NCI-H2107 (cell line): ENCODE measurements at regions not wholly inside any gene's neighbourhood (a gene's known extent, or its start where the extent isn't known, plus 50 kb on each side); places are given as distances from the start of the nearest gene placed in this dataset.

Experiments used
- DNase-seq: peaks from one replicate; lab custom pipeline; 2025; lab: John Stamatoyannopoulos, UW

DNA sequence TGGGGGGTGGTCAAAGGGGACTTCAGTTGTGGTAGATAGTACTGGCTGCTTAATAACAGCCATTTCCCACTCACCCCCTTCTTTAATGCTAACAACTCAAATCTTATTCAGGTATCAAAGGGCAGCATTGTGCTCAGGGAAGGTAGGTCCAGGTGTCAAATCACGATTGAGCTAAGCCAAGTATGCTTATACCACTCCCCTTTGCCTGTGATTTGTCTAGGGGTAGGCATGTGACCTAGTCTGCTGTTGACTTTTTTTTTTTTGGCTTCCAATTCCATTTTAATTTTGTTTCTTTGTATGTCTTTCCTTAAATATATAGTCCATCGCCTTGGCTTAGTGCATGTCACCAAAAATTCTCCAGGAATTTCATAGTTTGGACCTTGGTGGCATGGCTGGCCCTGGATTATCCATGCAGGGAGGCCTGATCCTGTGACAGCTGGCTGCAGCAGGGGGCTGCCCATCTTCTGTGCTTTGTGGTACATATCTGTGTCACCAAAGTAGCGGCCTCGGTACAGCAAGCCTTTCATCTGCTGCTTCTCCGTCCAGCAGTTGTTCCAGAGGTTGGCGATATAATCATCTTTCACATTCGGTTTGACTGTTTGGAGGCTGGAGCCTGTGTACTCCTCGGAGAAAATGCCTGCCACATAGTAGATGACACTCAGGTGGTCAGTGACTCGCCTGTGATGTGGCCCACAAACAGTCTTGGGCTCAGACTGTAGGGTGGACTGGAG lies 68.1 kb upstream of the SPRED2 start:
- DNase-seq, result no peak

DNA sequence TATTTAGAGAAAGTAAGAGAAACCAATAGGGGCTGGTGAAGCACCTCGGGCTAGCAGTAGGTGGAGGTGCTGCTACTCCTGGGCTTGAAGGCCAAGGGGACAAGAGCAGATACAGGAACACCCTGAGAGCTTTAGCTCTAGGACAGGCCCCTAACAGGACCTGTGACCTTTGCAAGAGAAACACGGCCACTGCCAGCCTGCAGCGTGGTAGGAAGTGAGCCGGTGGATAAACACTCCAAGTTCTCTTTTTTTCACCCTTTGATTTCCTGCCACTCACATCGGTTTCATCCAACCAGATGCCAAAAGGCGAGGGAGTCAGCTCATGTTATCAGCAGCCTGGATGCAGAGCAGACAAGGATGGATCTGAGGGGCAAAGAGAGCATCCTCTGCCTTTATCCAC lies 66.8 kb upstream of the SPRED2 start:
- no peak for DNase-seq

DNA sequence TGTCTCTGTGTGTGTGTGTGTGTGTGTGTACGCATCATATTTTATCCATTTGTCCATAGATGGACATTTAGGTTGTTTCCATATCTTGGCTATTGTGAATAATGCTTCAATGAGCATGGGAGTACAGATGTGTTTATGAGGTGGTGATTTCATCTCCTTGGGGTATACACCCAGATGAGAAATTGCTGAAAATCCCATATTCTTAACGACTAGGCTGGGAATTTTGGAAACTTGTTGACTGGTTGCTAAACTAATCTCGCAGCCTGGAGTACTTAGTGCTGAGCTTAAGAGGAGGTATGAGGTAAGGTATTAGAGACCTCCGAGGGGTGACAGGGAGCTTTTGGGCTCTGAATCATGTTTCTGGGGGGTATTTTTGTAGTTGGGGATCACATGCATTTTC lies 66.0 kb upstream of the SPRED2 start:
- no peak for DNase-seq

DNA sequence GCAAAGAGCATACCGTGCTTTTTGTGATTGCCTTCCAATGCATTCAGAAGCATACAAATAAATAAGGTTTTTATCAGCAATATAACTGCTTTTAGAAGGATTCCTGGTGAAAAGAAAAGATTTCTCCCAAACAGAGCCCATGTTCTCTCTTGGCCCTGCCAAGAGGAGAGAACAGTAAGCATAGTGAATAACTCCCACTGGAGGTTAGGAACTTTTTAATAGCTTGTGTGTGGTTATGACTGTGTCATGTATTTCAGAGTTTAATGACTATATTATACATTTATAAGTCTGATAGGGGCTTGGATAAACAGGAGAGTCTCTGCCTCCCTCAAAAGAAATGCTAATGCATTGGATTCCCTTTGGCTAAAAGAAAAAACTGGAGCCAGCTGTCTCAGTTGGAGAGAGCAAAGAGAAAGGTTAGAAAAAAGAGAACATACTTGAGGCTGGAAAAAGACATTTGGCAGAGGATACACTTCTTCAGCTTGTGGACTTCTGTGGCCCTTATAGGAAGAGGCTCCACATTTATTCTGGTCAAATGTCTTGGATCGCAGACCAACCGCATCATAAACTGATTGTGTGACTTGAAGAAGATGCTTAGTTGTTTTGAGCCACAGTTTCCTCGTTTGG lies 63.0 kb upstream of the SPRED2 start:
- DNase-seq, result no peak

DNA sequence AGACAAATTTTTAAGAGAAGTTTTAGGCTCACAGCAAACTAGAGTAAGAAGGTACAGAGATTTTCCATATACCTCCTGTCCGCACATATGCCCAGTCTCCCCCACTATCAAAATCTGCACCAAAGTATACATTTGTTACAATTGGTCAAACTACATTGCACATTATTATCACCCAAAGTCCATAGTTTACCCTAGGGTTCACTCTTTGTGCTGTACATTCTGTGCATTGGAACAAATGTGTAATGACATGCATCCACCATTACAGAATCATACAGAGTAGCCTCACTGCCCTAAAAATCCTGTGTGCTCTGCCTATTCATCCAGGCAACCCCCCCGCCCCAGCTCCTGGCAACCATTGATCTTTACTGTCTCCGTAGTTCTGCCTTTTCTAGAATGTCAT lies 61.7 kb upstream of the SPRED2 start:
- DNase-seq, result no peak

DNA sequence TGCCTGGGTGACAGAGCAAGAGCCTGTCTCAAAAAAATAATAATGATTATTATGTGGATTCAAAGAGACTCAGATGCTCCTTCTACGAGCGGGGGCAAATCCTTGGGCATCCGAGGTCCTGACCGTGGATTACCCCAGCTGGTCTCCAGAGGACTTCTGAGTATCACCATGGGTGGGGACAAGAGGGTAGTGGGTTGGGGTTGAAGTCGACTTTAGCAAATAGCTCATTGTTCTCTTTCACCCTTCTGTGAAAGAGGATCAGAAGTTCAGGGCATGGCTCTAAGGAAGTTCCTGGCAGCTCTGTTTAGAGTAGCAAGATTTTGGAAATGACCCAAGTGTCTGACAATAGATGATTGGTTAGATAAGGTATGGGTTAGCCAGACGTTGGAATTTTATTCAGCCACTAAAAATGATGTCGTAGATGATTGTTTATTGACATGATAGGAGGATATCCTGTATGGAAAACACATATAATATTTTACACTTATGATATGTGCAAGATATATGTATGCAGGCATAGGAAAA lies 59.0 kb upstream of the SPRED2 start:
- no peak for DNase-seq

DNA sequence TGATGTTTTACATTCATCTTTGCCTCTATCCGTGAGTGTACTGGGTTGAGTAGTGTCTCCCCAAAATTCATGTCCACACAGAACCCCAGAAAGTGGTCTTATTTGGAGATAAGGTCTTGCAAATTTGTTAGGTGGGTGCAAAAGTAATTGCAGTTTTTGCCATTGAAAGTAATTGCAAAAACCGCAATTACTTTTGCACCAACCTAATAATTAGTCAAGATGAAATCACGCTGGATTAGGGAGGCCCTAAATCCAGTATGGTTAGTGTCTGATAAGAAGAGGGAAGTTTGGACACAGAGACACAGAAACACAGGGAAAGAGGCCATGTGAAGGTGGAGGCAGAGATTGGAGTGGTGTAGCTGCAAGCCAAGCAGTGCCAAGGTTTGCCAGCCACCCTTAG lies 57.8 kb upstream of the SPRED2 start:
- DNase-seq, result no peak

DNA sequence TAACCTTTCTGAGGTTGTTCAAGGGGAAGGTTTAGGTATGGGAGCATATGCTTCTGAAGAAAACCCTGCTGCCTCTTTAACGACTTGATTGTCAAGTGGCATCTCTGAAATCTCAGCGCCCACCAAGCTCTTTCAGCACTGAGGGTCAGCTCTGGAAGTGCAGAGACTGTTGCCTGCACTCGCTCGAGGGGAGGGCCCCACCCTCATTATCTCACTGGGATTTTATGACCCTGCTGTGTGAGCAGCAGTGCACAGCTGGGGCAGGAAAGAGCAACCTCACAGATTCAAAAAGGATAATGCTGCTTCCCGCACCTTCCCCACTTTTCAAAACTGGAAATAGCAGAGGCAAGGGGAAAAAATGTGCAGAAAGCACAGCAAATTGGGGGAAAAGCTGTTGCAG lies 56.9 kb upstream of the SPRED2 start:
- no peak for DNase-seq

DNA sequence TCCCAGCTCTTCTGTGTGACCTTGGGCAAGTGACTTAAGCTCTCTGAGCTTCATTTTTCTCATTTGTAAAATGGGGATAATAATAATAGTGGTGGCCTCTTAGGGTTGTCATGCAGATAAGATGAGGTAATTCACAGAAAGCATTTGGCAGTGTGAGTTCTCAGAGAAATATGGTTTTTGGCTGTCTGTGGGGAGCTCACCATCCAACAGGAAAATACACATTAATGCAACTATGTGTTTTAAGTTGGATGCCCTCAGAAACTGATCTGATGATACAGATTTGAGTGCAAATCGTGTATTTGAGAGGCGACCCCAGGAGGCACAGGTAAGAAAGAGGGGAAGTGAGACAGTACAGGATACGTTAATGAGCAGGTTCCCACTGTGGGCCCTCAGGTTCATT lies 56.1 kb upstream of the SPRED2 start:
- no peak for DNase-seq

DNA sequence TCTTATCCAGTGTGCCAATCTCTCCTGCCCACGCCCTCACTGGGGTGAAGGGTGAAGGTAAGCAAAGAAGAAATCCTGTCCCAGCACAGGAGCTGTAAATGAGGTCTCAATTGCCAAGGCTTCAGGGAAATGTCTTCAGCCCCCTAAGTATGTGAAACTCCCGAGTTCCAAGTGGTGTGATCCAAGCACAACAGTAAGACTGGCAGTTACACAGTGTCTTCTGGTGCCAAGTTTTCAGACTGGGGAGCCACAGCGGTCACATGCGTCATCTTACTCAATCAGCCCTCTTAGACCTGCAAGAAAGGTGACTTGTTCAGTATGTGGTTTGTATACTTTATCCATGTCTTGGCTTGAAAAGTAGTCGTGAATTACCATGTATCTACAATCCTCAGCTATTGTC lies 55.0 kb upstream of the SPRED2 start:
- DNase-seq, result no peak

DNA sequence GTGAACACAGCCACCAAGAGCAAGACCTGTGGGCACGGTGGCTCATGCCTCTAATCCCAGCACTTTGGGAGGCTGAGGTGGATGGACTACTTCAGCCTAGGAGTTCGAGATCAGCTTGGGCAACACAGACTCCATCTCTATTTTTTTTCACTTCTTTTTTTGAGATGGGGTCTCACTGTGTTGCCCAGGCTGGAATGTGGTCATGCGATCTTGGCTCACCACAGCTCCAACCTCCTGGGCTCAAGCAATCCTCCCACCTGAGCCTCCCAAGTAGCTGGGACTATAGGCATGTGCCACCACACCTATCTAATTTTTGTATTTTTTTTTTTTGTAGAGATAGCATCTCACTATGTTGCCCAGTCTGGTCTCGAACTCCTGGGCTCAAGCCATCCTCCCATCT lies 54.4 kb upstream of the SPRED2 start:
- no peak for DNase-seq

DNA sequence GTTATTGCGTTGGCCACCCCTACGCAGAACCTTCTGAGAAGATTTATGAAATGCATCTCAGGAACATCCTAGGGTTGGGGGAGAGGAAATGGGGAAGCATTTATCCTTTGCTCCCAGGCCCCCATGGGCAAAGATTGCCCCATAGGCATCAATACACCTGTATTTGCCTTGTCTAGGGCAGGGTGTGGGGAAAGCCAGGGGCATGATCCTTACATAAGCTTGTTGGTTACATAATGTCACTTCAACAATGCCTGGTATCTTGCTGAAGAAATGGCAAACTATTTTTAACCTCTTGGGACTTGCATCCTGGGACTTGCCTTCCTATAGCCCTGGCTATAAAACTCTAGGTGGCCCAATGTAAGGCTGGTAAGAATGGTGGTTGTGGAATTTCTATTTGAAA lies 53.9 kb upstream of the SPRED2 start:
- no peak for DNase-seq

DNA sequence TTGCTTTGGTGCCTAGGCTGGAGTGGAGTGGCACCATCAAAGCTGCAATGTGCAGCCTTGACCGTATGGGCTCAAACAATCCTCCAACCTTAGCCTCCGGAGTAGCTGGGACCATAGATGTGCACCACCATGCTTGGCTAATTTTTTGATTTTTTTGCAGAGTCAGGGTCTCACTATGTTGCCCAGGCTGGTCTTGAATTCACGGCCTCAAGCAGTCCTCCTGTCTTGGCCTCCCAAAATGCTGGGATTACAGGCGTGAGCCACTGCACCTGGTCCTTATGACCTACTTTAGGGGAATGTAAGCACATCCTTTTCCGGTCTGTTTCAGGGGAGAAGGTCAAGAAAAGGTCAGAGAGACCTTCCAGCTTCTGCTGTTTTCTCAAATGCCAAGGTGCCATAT lies 53.4 kb upstream of the SPRED2 start:
- no peak for DNase-seq

DNA sequence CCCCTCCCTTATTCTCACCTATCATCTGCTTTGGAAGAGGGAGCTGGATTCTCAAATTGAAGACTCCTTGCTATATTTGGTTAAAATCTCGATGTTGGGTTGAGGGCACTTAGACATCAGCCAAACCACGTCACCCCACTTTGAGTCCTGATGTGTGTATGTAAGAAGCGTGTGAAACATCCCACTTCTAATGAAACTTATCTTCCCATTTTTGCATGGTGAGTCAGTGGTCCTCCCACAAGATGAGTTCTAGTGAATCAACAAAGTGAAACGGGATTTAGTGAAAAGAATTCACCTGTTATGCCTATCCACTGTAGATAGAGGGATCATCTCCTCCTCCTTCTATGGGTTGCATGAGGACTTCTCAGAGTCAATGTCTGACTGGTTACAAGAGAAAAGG lies 51.4 kb upstream of the SPRED2 start:
- no peak for DNase-seq

DNA sequence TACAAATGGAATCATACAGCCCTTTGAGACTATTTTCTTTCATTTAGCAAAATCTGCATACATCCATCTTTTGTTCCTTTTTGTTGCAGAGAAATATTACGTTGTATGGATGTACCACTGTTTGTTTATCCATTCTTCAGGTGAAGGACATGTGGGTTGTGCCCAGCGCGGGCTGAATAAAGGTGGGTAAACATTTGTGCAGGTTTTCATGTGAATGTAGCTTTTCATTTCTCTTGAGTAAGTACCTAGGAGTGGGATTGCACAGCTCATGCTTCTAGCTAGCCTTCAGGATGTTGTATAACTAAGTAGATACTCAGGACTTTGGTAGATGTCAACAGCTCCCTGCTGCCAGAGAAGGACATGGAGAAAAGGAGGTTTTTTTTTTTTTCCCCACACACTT lies 50.6 kb upstream of the SPRED2 start:
- no peak for DNase-seq
